Endothelial cell of umbilical vein (primary cell): ENCODE measurements at regions not wholly inside any gene's neighbourhood (a gene's known extent, or its start where the extent isn't known, plus 50 kb on each side); places are given as distances from the start of the nearest gene placed in this dataset.

Experiments
- BruUV-seq: library from RNA; stranded (reverse); fragments of 400-500 nt; replicated peaks from 2 replicates; lab custom pipeline; 2021; lab: Mats Ljungman, UMichigan
- CTCF ChIA-PET: fragments of 300-600, 350-600 bp; sonication (Branson Sonifier 250); formaldehyde crosslinking; loops from one replicate; lab custom pipeline; 2021; ENCODE audit warnings: antibody characterized with exemption, inconsistent platforms; lab: Charles Lee
- POLR2A ChIA-PET: fragments of 300-600, 350-600 bp; sonication (Branson Sonifier 250); formaldehyde crosslinking; loops from one replicate; lab custom pipeline; 2021; ENCODE audit warnings: antibody characterized with exemption, inconsistent platforms; lab: Charles Lee
- DNase-seq: peaks from one replicate; pipeline ENCODE4 v3.0.0-alpha.2; 2011; ENCODE audit warnings: low read depth, low spot score
- FAIRE-seq: peaks from 2 replicates; lab custom pipeline; 2011; peaks lifted over from hg19 to GRCh38; lab: Jason Lieb, UNC
- H2AFZ ChIP-seq: 2 replicates; pipeline ENCODE4 v1.6.0; 2012; ENCODE audit warnings: low read depth, low read length, control low read depth, inconsistent platforms
- H3K27ac ChIP-seq: 2 replicates; pipeline ENCODE4 v1.5.1; 2011; ENCODE audit warnings: low read depth, mild to moderate bottlenecking, control low read depth, low read length, moderate library complexity; ENCODE audit not compliant: insufficient read depth
- H3K27me3 ChIP-seq, 2 experiments: 2 replicates each; pipeline versions ENCODE4 v1.6.0 to v1.6.1; 2011; ENCODE audit warnings: low read length in 2 of 2, mixed read lengths in 1 of 2; ENCODE audit not compliant: control insufficient read depth in 2 of 2, insufficient read depth in 2 of 2
- H3K36me3 ChIP-seq, 2 experiments: 2 replicates in 1 of 2; 3 replicates in 1 of 2; pipeline ENCODE4 v1.5.1; 2011; ENCODE audit warnings: low read length in 2 of 2, mild to moderate bottlenecking in 1 of 2, moderate library complexity in 1 of 2; ENCODE audit not compliant: control insufficient read depth in 2 of 2, insufficient read depth in 2 of 2; ENCODE audit errors: extremely low read depth in 1 of 2
- H3K4me1 ChIP-seq: 3 replicates; pipeline ENCODE4 v1.5.1; 2011; ENCODE audit warnings: mild to moderate bottlenecking, low read length; ENCODE audit not compliant: control insufficient read depth, insufficient read depth; ENCODE audit errors: extremely low read depth
- H3K4me2 ChIP-seq: 2 replicates; pipeline ENCODE4 v1.6.1; 2011; ENCODE audit warnings: low read length, control low read depth, mixed read lengths; ENCODE audit not compliant: insufficient read depth
- H3K4me3 ChIP-seq, 3 experiments: fragments of 200-600 bp in 1 of 3; sonication (generic), shearing (Covaris generic) in 1 of 3; replicated peaks in 1 of 3; 2 replicates each; pipeline ENCODE4 v1.5.1; 2011 to 2016; ENCODE audit warnings: control low read depth in 3 of 3, low read length in 3 of 3, mild to moderate bottlenecking in 2 of 3, inconsistent platforms in 1 of 3, low read depth in 1 of 3, moderate library complexity in 1 of 3; ENCODE audit not compliant: insufficient read depth in 1 of 3
- H3K79me2 ChIP-seq: 2 replicates; pipeline ENCODE4 v1.6.0; 2012; ENCODE audit warnings: low read length, inconsistent platforms; ENCODE audit not compliant: control insufficient read depth, insufficient read depth
- H3K9ac ChIP-seq: replicated peaks from 2 replicates; pipeline ENCODE3; 2011; ENCODE audit warnings: low read length, control low read depth; ENCODE audit not compliant: insufficient read depth; ENCODE audit errors: extremely low read depth
- H3K9me1 ChIP-seq: replicated peaks from 3 replicates; pipeline ENCODE4 v1.6.0; 2011; ENCODE audit warnings: mild to moderate bottlenecking, low read length; ENCODE audit not compliant: control insufficient read depth, insufficient read depth; ENCODE audit errors: extremely low read depth
- H3K9me3 ChIP-seq: replicated peaks from 2 replicates; pipeline ENCODE4 v1.5.1; 2012; ENCODE audit warnings: low read length, inconsistent platforms; ENCODE audit not compliant: control insufficient read depth, insufficient read depth
- H4K20me1 ChIP-seq: replicated peaks from 2 replicates; pipeline ENCODE3; 2011; ENCODE audit warnings: mild to moderate bottlenecking, low read length; ENCODE audit not compliant: control insufficient read depth, insufficient read depth; ENCODE audit errors: extremely low read depth
- CTCF ChIP-seq, 2 donors: IDR thresholded peaks; 1 replicate in 1 of 2; 2 replicates in 1 of 2; pipeline ENCODE4 v1.5.1; 2011; ENCODE audit warnings: low read length in 2 of 2, mild to moderate bottlenecking in 2 of 2, moderate library complexity in 2 of 2, control low read depth in 1 of 2, inconsistent platforms in 1 of 2, low read depth in 1 of 2; ENCODE audit not compliant: insufficient read depth in 1 of 2; ENCODE audit errors: extremely low read depth in 1 of 2
- EZH2 ChIP-seq: IDR thresholded peaks from 2 replicates; pipeline ENCODE4 v1.6.1; 2012; ENCODE audit warnings: borderline replicate concordance, low read depth, mild to moderate bottlenecking, moderate library complexity, low read length, inconsistent platforms; ENCODE audit not compliant: severe bottlenecking
- FOS ChIP-seq: IDR thresholded peaks from 2 replicates; pipeline ENCODE4 v1.6.1; 2011; ENCODE audit warnings: mild to moderate bottlenecking, low read length, moderate library complexity, borderline replicate concordance; ENCODE audit not compliant: insufficient read depth
- GATA2 ChIP-seq: IDR thresholded peaks from 2 replicates; pipeline ENCODE4 v1.7.0; 2011; ENCODE audit warnings: low read depth, mild to moderate bottlenecking, moderate library complexity, mixed read lengths, low read length; ENCODE audit not compliant: insufficient read length, insufficient read depth
- JUN ChIP-seq: IDR thresholded peaks from 2 replicates; pipeline ENCODE4 v1.6.1; 2011; ENCODE audit warnings: borderline replicate concordance, low read depth; ENCODE audit not compliant: insufficient read length, insufficient read depth
- MAX ChIP-seq: IDR thresholded peaks from 2 replicates; pipeline ENCODE4 v1.6.1; 2011; ENCODE audit not compliant: insufficient read depth, insufficient read length
- MYC ChIP-seq: IDR thresholded peaks from one replicate; pipeline ENCODE4 v1.6.1; 2011; ENCODE audit warnings: mild to moderate bottlenecking, low read depth, low read length
- POLR2A ChIP-seq: IDR thresholded peaks from 2 replicates; pipeline ENCODE4 v1.6.1; 2012; ENCODE audit warnings: low read depth, mild to moderate bottlenecking, control low read depth, low read length
- POLR2AphosphoS5 ChIP-seq: IDR thresholded peaks from 2 replicates; pipeline ENCODE4 v1.6.1; 2012; ENCODE audit warnings: low read depth, mild to moderate bottlenecking, control low read depth, low read length, moderate library complexity; ENCODE audit not compliant: insufficient read depth
- dilution Hi-C: fragments of 300-500 bp; cut with MboI; formaldehyde crosslinking; loops from one replicate; pipeline ENCODE4 v1.15.0; 2019; ENCODE audit warnings: low sequenced_read_pairs; ENCODE audit not compliant: extremely low pct_ligation_motif_present
- intact Hi-C: fragments of 100-400 bp; cut with micrococcal nuclease; formaldehyde crosslinking; loops from one replicate; pipeline ENCODE4 v1.10.0; 2022

- Histone ChIP-seq H4K20me1 (no peaks in the 10 kb centered on the region), H3K4me2 (no peak overlapping the region), H3K9me3 (no peaks in the 10 kb centered on the region), H3K4me1 (no peaks in the 10 kb centered on the region), H3K9ac (no peak overlapping the region), H3K36me3 (no peaks in the 10 kb centered on the region), H2AFZ (no peak overlapping the region), H3K9me1 (no peaks in the 10 kb centered on the region), H3K79me2 (no peaks in the 10 kb centered on the region), H3K4me3 (no peak overlapping the region), H3K27me3 (no peaks in the 10 kb centered on the region), H3K27ac (no peak overlapping the region)
- FAIRE-seq (no peak), DNase-seq (no peak)
- ChIA-PET CTCF (no interaction called here), POLR2A (no interaction called here)
- BruUV-seq = no TSS peak
- dilution Hi-C loops = no loop called here
- intact Hi-C loops = no loop called here
- no peak for TF ChIP-seq GATA2
- TF ChIP-seq EZH2 = no peak
- no peak for TF ChIP-seq POLR2AphosphoS5
- TF ChIP-seq MAX = no peak
- TF ChIP-seq POLR2A = no peak
- no peak for TF ChIP-seq MYC
- TF ChIP-seq CTCF (IDR thresholded peaks at IDR 0.05; ENCODE audit: extremely low read depth in 1 of 2, insufficient read depth in 1 of 2, low read depth in 1 of 2, low read length in 2 of 2) = no peak
- no peak for TF ChIP-seq JUN
- no peak for TF ChIP-seq FOS
These were observed 623.4 kb downstream of the CDH26 start for GRCh38 chr20:60581606-60582115.
